Thyroid gland (tissue), 4 donors: ENCODE measurements at regions not wholly inside any gene's neighbourhood (a gene's known extent, or its start where the extent isn't known, plus 50 kb on each side); places are given as distances from the start of the nearest gene placed in this dataset.

ENCODE experiments used
- DNase-seq, 2 donors: peaks; one replicate each; pipeline ENCODE4 v3.0.0-alpha.2; 2019
- H3K27ac ChIP-seq, 3 donors: fragments of 200-600 bp; sonication (generic); 1 replicate in 2 of 3; 2 replicates in 1 of 3; pipeline ENCODE4 v1.5.1; 2016 to 2019; ENCODE audit warnings: mild to moderate bottlenecking in 1 of 3, moderate library complexity in 1 of 3
- H3K27me3 ChIP-seq: fragments of 200-600 bp; sonication (generic); one replicate; pipeline ENCODE4 v1.5.1; 2019
- H3K36me3 ChIP-seq, 2 donors: fragments of 200-600 bp; sonication (generic); one replicate each; pipeline ENCODE4 v1.5.1; 2016 to 2019
- H3K4me1 ChIP-seq, 2 donors: fragments of 200-600 bp; sonication (generic); one replicate each; pipeline ENCODE4 v1.5.1; 2017 to 2019
- H3K4me3 ChIP-seq, 3 donors: fragments of 200-600 bp; sonication (generic); replicated peaks in 1 of 3; 1 replicate in 2 of 3; 2 replicates in 1 of 3; pipeline ENCODE4 v1.5.1; 2016; ENCODE audit warnings: mild to moderate bottlenecking in 1 of 3
- H3K9me3 ChIP-seq: fragments of 200-600 bp; sonication (generic); one replicate; pipeline ENCODE4 v1.5.1; 2017
- POLR2A ChIP-seq, 2 donors: fragments of 450-650 bp; IDR thresholded peaks; one replicate each; pipeline ENCODE4 v1.6.1; 2017; ENCODE audit warnings: antibody characterized with exemption in 2 of 2, mild to moderate bottlenecking in 2 of 2, moderate library complexity in 1 of 2
- WGBS, 2 donors: methylation state at CpG; one replicate each; pipeline ENCODE4 v1.1.5; 2017; 5-methylcytosine and 5-hydroxymethylcytosine counted together
- intact Hi-C: fragments of 100-400 bp; cut with DNase I; formaldehyde crosslinking; loops from one replicate; pipeline ENCODE4 v1.15.1; 2023
- TF ChIP-seq, protein P1 (sequence below), 6 experiments: fragments of 200-600 bp in 3 of 6; fragments of 450-650 bp in 3 of 6; sonication (generic) in 3 of 6; IDR thresholded peaks; one replicate each; pipeline ENCODE4 v1.5.1; 2016 to 2019; ENCODE audit warnings: antibody characterized with exemption in 6 of 6, mild to moderate bottlenecking in 2 of 6, inconsistent platforms in 1 of 6, moderate library complexity in 1 of 6

DNA sequence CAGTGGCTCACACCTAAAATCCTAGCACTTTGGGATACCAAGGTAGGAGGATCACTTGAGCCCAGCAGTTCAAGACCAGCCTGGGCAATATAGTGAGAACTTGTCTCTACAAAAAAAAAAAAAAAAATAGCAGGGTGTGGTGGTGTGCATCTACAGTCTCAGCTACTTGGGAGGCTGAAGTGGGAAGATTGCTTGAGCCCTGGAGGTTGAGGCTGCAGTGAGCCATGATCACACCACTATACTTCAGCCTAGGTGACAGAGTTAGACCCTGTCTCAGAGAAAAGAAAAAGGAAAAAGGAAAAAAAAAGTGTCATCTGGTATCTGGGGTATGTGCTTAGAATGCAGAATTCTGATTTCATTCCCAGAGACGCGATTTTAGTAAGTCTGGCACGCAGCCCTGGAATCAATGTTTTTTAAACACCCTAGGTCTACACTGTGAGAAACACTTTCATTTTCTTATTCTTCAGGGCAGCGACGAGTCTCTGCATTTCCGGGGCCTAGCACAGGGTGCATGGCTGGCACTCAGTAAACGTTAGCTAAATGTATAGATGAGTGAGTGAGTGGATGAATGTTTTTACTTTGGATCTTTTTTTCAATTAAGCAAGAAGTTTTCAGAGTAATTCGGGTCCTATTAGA is 243.8 kb upstream of the PWP1 start:
- WGBS, 2 donors: 23 to 31% methylated on average over 8 of the region's 8 CpGs
- intact Hi-C loops: no loop called here
- TF ChIP-seq, protein P1, sequence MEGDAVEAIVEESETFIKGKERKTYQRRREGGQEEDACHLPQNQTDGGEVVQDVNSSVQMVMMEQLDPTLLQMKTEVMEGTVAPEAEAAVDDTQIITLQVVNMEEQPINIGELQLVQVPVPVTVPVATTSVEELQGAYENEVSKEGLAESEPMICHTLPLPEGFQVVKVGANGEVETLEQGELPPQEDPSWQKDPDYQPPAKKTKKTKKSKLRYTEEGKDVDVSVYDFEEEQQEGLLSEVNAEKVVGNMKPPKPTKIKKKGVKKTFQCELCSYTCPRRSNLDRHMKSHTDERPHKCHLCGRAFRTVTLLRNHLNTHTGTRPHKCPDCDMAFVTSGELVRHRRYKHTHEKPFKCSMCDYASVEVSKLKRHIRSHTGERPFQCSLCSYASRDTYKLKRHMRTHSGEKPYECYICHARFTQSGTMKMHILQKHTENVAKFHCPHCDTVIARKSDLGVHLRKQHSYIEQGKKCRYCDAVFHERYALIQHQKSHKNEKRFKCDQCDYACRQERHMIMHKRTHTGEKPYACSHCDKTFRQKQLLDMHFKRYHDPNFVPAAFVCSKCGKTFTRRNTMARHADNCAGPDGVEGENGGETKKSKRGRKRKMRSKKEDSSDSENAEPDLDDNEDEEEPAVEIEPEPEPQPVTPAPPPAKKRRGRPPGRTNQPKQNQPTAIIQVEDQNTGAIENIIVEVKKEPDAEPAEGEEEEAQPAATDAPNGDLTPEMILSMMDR (IDR thresholded peaks at IDR 0.05): no peak
- peak in 1 of 2 donors; percentile 11 for TF ChIP-seq POLR2A (IDR thresholded peaks at IDR 0.05)
- Histone ChIP-seq H3K27ac (peak overlapping the region; percentile 10 to 67 (median 54)), H3K9me3 (no peaks in the 10 kb centered on the region), H3K4me1 (peaks cover 16 to 25% of the 10 kb centered on the region in 2 donors), H3K36me3 (no peaks in the 10 kb centered on the region), H3K4me3 (no peak overlapping the region), H3K27me3 (no peaks in the 10 kb centered on the region)
- DNase-seq: peak; percentile 60 to 70

GRCh38 chr12:107442326-107442987 is 243.1 kb upstream of the PWP1 start:
- WGBS, 2 donors: 73% methylated on average over 7 of the region's 7 CpGs
- Histone ChIP-seq H3K27ac (peak overlapping the region; percentile 10 to 67 (median 54)), H3K36me3 (no peaks in the 10 kb centered on the region), H3K4me1 (peaks cover 9 to 19% of the 10 kb centered on the region in 2 donors), H3K9me3 (no peaks in the 10 kb centered on the region), H3K4me3 (no peak overlapping the region), H3K27me3 (no peaks in the 10 kb centered on the region)
- no peak for TF ChIP-seq POLR2A (IDR thresholded peaks at IDR 0.05)
- TF ChIP-seq, protein P1 (IDR thresholded peaks at IDR 0.05): no peak
- DNase-seq: no peak
- intact Hi-C loops: no loop called here

DNA sequence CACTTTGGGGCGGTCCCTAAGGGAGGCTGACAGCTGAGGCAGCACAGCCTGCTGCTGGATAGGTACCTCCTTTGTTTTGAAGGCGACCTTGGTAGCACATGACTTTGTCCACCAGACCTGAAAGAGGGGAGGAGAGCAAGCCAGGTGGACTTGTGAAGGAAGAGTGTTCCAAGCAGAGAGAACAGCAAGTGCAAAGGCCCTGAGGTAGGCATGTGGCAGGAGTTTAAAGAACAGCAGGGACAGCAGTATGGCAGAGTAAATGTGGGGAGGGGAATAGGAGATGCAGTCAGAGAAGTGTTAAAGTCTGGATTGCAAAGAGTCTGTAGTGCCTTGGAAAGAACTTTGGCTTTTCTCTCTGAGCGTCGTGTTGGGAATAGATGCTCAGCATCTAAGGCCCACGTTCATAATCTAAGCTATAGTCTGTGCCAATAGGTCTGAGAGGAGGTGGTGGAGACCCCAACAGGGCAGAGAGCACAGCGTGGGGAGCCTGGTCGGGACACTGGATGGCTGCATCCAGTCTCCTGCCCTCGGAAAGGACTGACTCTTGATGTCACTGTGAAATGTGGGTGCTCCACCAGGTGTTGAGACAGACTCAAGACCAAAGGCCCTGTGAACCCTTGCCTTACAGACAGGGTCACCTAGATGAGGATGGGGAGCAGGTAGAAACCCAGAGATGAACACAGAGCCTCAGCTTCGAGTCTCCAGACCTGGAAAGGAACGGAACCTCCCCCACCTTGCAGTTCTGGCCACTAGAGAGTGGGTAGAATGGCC is 242.1 kb upstream of the PWP1 start:
- H3K27ac ChIP-seq: peak overlapping the region in 2 of 3 donors; percentile 12 to 43
- 92 to 94% methylated on average over 10 of the region's 10 CpGs for WGBS, 2 donors
- no peaks in the 10 kb centered on the region for H3K9me3 ChIP-seq
- no peaks in the 10 kb centered on the region for H3K36me3 ChIP-seq
- peaks cover 7 to 12% of the 10 kb centered on the region in 2 donors for H3K4me1 ChIP-seq
- intact Hi-C loops: no loop called here
- no peak for TF ChIP-seq POLR2A (IDR thresholded peaks at IDR 0.05)
- TF ChIP-seq, protein P1 (IDR thresholded peaks at IDR 0.05): no peak
- DNase-seq: no peak
- H3K4me3 ChIP-seq: no peak overlapping the region
- H3K27me3 ChIP-seq: no peaks in the 10 kb centered on the region

- Histone ChIP-seq H3K4me1 (peaks cover 7 to 12% of the 10 kb centered on the region in 2 donors), H3K4me3 (no peak overlapping the region), H3K36me3 (no peaks in the 10 kb centered on the region), H3K9me3 (no peaks in the 10 kb centered on the region), H3K27me3 (no peaks in the 10 kb centered on the region), H3K27ac (peak overlapping the region in 1 of 3 donors; percentile 43)
- 66 to 78% methylated on average over 10 of the region's 10 CpGs for WGBS, 2 donors
- TF ChIP-seq, protein P1 (IDR thresholded peaks at IDR 0.05): no peak
- no peak for TF ChIP-seq POLR2A (IDR thresholded peaks at IDR 0.05)
- DNase-seq: no peak
- intact Hi-C loops: no loop called here
Observed at GRCh38 chr12:107444771-107445170, 240.8 kb upstream of the PWP1 start.
